ENCODE measurements at regions not wholly inside any gene's neighbourhood (a gene's known extent, or its start where the extent isn't known, plus 50 kb on each side); places are given as distances from the start of the nearest gene placed in this dataset.

- TF ChIP-seq POLR2AphosphoS5 (IDR thresholded peaks at IDR 0.05; ENCODE audit: low read depth, low read length) (no peak), POLR2A (IDR thresholded peaks at IDR 0.05; ENCODE audit: borderline replicate concordance, extremely low read depth, insufficient read depth, insufficient read length) (no peak), CTCF (IDR thresholded peaks at IDR 0.05 in 2 of 3, conservative IDR thresholded peaks at IDR 0.05 in 1 of 3; ENCODE audit: borderline replicate concordance in 1 of 3, insufficient read depth in 1 of 3, low read depth in 2 of 3, low read length in 2 of 3) (no peak), ZFX (IDR thresholded peaks at IDR 0.05) (no peak), EZH2 (IDR thresholded peaks at IDR 0.05) (no peak), JUND (IDR thresholded peaks at IDR 0.05) (no peak), RAD21 (IDR thresholded peaks at IDR 0.05; ENCODE audit: low read depth) (no peak), SP1 (IDR thresholded peaks at IDR 0.05; ENCODE audit: low read depth) (no peak)
These were observed 157.3 kb downstream of the AASDHPPT start for GRCh38 chr11:106234794-106235193.
